CD14-positive monocyte (primary cell): ENCODE measurements at regions not wholly inside any gene's neighbourhood (a gene's known extent, or its start where the extent isn't known, plus 50 kb on each side); places are given as distances from the start of the nearest gene placed in this dataset.

Experiments used
- DNase-seq, 3 donors: peaks; one replicate each; pipeline ENCODE4 v3.0.0-alpha.2; 2011 to 2022
- H2AFZ ChIP-seq: 2 replicates; pipeline ENCODE4 v1.6.0; 2012; ENCODE audit warnings: mild to moderate bottlenecking, low read depth, low read length, inconsistent platforms; ENCODE audit not compliant: insufficient read depth, poor library complexity, severe bottlenecking
- H3K27ac ChIP-seq, 2 donors: 1 replicate in 1 of 2; 2 replicates in 1 of 2; pipeline ENCODE4 v1.5.1; 2012 to 2013; ENCODE audit warnings: low read length in 2 of 2, control low read depth in 1 of 2, inconsistent platforms in 1 of 2, low read depth in 1 of 2, mild to moderate bottlenecking in 1 of 2
- H3K27me3 ChIP-seq, 2 donors: one replicate each; pipeline versions ENCODE4 v1.6.0 to v1.6.1; 2011 to 2013; ENCODE audit warnings: low read length in 2 of 2; ENCODE audit not compliant: control insufficient read depth in 2 of 2, insufficient read depth in 2 of 2
- H3K36me3 ChIP-seq, 2 donors: replicated peaks in 1 of 2; 1 replicate in 1 of 2; 2 replicates in 1 of 2; pipeline versions ENCODE4 v1.5.1 to v1.6.1; 2012 to 2013; ENCODE audit warnings: low read length in 2 of 2, control low read depth in 1 of 2, inconsistent platforms in 1 of 2, mild to moderate bottlenecking in 1 of 2; ENCODE audit not compliant: insufficient read depth in 2 of 2, control insufficient read depth in 1 of 2
- H3K4me1 ChIP-seq, 2 donors: 1 replicate in 1 of 2; 2 replicates in 1 of 2; pipeline versions ENCODE4 v1.5.1 to v1.6.1; 2012 to 2013; ENCODE audit warnings: low read length in 2 of 2, control low read depth in 1 of 2, inconsistent platforms in 1 of 2, mild to moderate bottlenecking in 1 of 2, moderate library complexity in 1 of 2; ENCODE audit not compliant: insufficient read depth in 2 of 2, control insufficient read depth in 1 of 2
- H3K4me2 ChIP-seq: replicated peaks from 2 replicates; pipeline ENCODE3; 2012; ENCODE audit warnings: low read length, moderate library complexity, mild to moderate bottlenecking; ENCODE audit not compliant: poor library complexity, severe bottlenecking; ENCODE audit errors: extremely low read depth
- H3K4me3 ChIP-seq, 3 experiments: fragments of 200-600 bp in 1 of 3; sonication (generic) in 1 of 3; replicated peaks in 1 of 3; 1 replicate in 2 of 3; 2 replicates in 1 of 3; pipeline ENCODE4 v1.5.1; 2011 to 2013; ENCODE audit warnings: low read length in 3 of 3, mild to moderate bottlenecking in 3 of 3, control low read depth in 2 of 3, low read depth in 2 of 3, inconsistent platforms in 1 of 3, moderate library complexity in 1 of 3
- H3K79me2 ChIP-seq: 2 replicates; pipeline ENCODE4 v1.6.0; 2012; ENCODE audit warnings: mild to moderate bottlenecking, control low read depth, inconsistent platforms, low read length, moderate library complexity; ENCODE audit not compliant: insufficient read depth
- H3K9ac ChIP-seq: 2 replicates; pipeline ENCODE4 v1.6.0; 2017; ENCODE audit warnings: low read length, mild to moderate bottlenecking; ENCODE audit not compliant: insufficient read depth, poor library complexity, severe bottlenecking
- H3K9me3 ChIP-seq, 2 donors: replicated peaks in 1 of 2; 1 replicate in 1 of 2; 2 replicates in 1 of 2; pipeline versions ENCODE4 v1.5.1 to v1.6.1; 2012 to 2013; ENCODE audit warnings: low read length in 2 of 2, control low read depth in 1 of 2; ENCODE audit not compliant: control insufficient read depth in 1 of 2, insufficient read depth in 1 of 2
- H4K20me1 ChIP-seq: 2 replicates; pipeline ENCODE4 v1.6.0; 2012; ENCODE audit warnings: mild to moderate bottlenecking, low read length, control low read depth, moderate library complexity; ENCODE audit not compliant: insufficient read depth
- H3K27ac Mint-ChIP-seq, 7 donors: one replicate each; pipeline ENCODE4 v1.8.0; 2020; ENCODE audit warnings: mild to moderate bottlenecking in 7 of 7, mixed read lengths in 7 of 7, moderate library complexity in 6 of 7, inconsistent platforms in 2 of 7
- H3K27me3 Mint-ChIP-seq, 3 donors: one replicate each; pipeline ENCODE4 v1.8.0; 2021 to 2022; ENCODE audit warnings: low read depth in 3 of 3, mild to moderate bottlenecking in 3 of 3, mixed read lengths in 3 of 3, moderate library complexity in 3 of 3, inconsistent platforms in 1 of 3
- H3K36me3 Mint-ChIP-seq, 2 donors: one replicate each; pipeline ENCODE4 v1.8.0; 2020; ENCODE audit warnings: mixed read lengths in 2 of 2, inconsistent platforms in 1 of 2, mild to moderate bottlenecking in 1 of 2
- H3K4me1 Mint-ChIP-seq: one replicate; pipeline ENCODE4 v1.8.0; 2020; ENCODE audit warnings: mild to moderate bottlenecking, mixed read lengths
- H3K4me3 Mint-ChIP-seq, 2 donors: one replicate each; pipeline ENCODE4 v1.8.0; 2020; ENCODE audit warnings: mild to moderate bottlenecking in 2 of 2, mixed read lengths in 2 of 2, moderate library complexity in 1 of 2
- H3K9me3 Mint-ChIP-seq, 7 donors: one replicate each; pipeline ENCODE4 v1.8.0; 2020 to 2022; ENCODE audit warnings: mixed read lengths in 7 of 7, mild to moderate bottlenecking in 6 of 7, moderate library complexity in 6 of 7, inconsistent platforms in 2 of 7
- WGBS: methylation state at CpG from one replicate; pipeline ENCODE4 v1.1.5; 2013; ENCODE audit warnings: missing lambda C conversion rate; ENCODE audit not compliant: insufficient coverage; 5-methylcytosine and 5-hydroxymethylcytosine counted together
- intact Hi-C, 2 donors: fragments of 100-400 bp; cut with micrococcal nuclease; formaldehyde crosslinking; loops; one replicate each; pipeline versions ENCODE4 v1.15.0 to v1.15.1; 2023
- TF ChIP-seq, protein P1 (sequence below): fragments of 200-600 bp; IDR thresholded peaks from one replicate; pipeline ENCODE4 v1.8.0; 2022; ENCODE audit warnings: antibody characterized with exemption, mild to moderate bottlenecking

DNA sequence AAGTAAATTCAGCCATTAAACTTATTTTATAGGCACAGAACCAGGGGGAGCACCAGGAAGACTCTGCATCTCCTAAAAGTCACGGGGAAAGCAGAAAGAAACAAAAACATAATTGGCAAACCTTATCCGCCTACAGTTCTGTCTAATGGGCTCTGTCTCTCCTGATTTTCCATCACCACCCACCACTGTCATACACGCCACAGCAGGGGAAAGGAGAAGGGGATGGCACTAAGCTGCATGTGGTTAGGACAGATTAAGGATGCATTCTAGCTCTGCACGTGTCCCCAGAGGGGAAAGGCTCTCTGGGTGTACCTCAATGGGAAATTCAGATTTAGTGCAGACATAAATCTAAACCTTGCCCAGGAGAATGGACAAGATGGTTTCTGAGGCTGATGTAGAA is 359.8 kb downstream of the TMEM114 start:
- H3K27ac ChIP-seq: no peak overlapping the region
- no peaks in the 10 kb centered on the region for H4K20me1 ChIP-seq
- peaks cover 0 to 1% (median 0%) of the 10 kb centered on the region in 3 donors for H3K27me3 Mint-ChIP-seq
- no peak overlapping the region for H3K9ac ChIP-seq
- H3K27me3 ChIP-seq: no peaks in the 10 kb centered on the region
- H3K4me3 ChIP-seq: no peak overlapping the region
- no peak for DNase-seq
- no peak overlapping the region for H3K4me2 ChIP-seq
- TF ChIP-seq, protein P1, sequence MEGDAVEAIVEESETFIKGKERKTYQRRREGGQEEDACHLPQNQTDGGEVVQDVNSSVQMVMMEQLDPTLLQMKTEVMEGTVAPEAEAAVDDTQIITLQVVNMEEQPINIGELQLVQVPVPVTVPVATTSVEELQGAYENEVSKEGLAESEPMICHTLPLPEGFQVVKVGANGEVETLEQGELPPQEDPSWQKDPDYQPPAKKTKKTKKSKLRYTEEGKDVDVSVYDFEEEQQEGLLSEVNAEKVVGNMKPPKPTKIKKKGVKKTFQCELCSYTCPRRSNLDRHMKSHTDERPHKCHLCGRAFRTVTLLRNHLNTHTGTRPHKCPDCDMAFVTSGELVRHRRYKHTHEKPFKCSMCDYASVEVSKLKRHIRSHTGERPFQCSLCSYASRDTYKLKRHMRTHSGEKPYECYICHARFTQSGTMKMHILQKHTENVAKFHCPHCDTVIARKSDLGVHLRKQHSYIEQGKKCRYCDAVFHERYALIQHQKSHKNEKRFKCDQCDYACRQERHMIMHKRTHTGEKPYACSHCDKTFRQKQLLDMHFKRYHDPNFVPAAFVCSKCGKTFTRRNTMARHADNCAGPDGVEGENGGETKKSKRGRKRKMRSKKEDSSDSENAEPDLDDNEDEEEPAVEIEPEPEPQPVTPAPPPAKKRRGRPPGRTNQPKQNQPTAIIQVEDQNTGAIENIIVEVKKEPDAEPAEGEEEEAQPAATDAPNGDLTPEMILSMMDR: no peak
- H3K9me3 Mint-ChIP-seq: peaks cover 0 to 7% (median 3%) of the 10 kb centered on the region in 7 donors
- no peaks in the 10 kb centered on the region for H3K9me3 ChIP-seq
- H3K4me3 Mint-ChIP-seq: no peak overlapping the region
- H3K79me2 ChIP-seq: no peaks in the 10 kb centered on the region
- no peaks in the 10 kb centered on the region for H3K4me1 Mint-ChIP-seq
- intact Hi-C loops: no loop called here
- no peak overlapping the region for H3K27ac Mint-ChIP-seq
- no peak overlapping the region for H2AFZ ChIP-seq
- no peaks in the 10 kb centered on the region for H3K4me1 ChIP-seq
- 60% methylated on average over 1 of the region's 4 CpGs for WGBS
- no peaks in the 10 kb centered on the region for H3K36me3 Mint-ChIP-seq
- no peaks in the 10 kb centered on the region for H3K36me3 ChIP-seq

DNA sequence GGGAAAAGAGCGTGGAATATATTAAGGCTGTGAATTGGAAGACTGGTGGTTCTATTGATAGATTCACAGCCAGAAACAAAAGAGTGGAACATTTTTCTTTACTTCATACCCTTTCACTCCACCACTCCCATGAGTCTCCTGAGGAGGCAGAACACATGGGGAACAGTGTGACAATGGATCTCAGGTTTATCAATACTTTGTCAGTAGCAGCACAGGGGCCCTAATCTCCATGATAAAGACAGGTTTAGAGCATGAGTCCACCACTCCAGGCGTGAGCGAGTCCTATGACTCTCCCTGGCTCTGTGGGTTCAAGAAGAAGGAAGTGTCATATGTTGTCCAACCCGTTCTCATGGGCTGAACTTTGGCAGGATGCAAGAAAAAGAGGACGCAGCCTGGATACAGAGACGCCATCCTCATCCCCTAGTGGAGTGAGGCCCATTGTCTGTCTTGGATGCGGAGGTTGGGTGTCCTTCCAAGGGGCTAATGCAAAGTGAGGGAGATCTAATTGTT is 361.2 kb downstream of the TMEM114 start:
- Histone ChIP-seq H4K20me1 (no peaks in the 10 kb centered on the region), H3K9me3 (no peaks in the 10 kb centered on the region), H3K4me3 (no peak overlapping the region), H3K4me1 (no peaks in the 10 kb centered on the region), H3K27me3 (no peaks in the 10 kb centered on the region), H2AFZ (no peak overlapping the region), H3K27ac (no peak overlapping the region), H3K4me2 (no peak overlapping the region), H3K36me3 (no peaks in the 10 kb centered on the region), H3K9ac (no peak overlapping the region), H3K79me2 (no peaks in the 10 kb centered on the region)
- no peak overlapping the region for H3K4me3 Mint-ChIP-seq
- peaks cover 0 to 4% (median 0%) of the 10 kb centered on the region in 7 donors for H3K9me3 Mint-ChIP-seq
- no peak for DNase-seq
- H3K27me3 Mint-ChIP-seq: no peaks in the 10 kb centered on the region
- WGBS: 80% methylated on average over 2 of the region's 7 CpGs
- no peaks in the 10 kb centered on the region for H3K4me1 Mint-ChIP-seq
- H3K36me3 Mint-ChIP-seq: no peaks in the 10 kb centered on the region
- TF ChIP-seq, protein P1: no peak
- intact Hi-C loops: no loop called here
- no peak overlapping the region for H3K27ac Mint-ChIP-seq
